HT1080 (cell line): ENCODE measurements at regions not wholly inside any gene's neighbourhood (a gene's known extent, or its start where the extent isn't known, plus 50 kb on each side); places are given as distances from the start of the nearest gene placed in this dataset. TPM values are rescaled to one million over a fixed set of nuclear protein-coding genes. Genes with fewer than 3 reads are reported as not detected.

ENCODE experiments used
- DNase-seq: peaks from one replicate; pipeline ENCODE4 v3.0.0-alpha.2; 2015; ENCODE audit warnings: low read depth
- small RNA-seq: library from RNA; depleted of rRNA; stranded (forward); fragments of <200 nt; gene quantifications from one replicate; pipeline ENCODE3, GENCODE V24; 2014

GRCh38 chr12:13311551-13311950 is 115.0 kb downstream of the EMP1 start:
- DNase-seq: no peak

DNA sequence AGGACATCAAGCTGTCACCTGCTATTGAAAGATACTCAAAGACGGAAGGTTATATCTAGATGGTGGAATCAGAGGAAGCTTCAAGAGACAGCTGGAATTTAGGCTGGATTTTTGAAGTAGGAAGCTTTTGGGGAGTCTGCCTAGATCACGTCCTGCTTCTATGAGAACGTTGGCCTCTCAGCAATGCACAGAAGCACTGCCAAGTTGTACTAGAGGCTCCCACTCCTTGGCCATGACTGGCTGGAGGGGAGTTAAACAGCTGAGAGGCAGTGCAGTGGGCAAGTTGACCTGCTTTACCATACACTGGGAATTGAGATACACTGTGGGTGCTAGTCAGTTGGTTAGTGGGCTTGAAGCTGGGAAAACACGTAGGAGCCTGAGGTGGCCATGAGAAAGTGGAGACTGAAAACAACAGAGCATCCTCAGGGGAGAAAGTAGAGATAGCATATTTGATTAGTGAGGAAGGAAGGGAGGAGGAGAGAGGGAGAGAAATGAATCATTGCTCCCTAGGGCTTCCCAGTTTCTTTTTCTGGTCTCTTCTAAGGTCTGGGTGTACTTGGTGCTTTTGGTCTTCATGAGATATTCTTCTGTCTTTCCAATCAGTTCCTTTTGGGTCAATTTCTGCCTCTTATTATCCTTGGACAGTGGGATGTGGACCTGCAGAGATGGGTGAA is 110.8 kb downstream of the EMP1 start:
- no peak for DNase-seq

DNA sequence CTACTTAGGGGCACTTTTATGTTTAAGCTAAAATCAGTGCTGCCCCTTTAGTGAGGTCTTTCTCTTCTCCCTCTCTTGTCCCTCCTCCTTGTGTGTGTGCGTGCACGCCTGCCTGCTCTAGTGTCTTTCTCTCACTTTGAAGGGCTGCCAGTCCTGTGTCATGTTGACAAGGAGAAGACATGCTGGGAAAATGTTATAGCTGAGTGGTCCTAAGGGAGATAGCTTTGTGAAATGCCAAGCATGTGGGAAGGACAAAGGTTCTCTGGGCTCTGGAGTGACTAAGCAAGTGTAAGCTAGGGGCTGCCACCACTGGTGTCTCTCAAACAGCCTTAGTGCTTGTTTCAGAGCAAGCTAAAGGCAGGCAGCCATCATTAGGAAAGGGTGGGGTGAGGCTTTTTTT is 108.4 kb downstream of the EMP1 start:
- DNase-seq: no peak

DNA sequence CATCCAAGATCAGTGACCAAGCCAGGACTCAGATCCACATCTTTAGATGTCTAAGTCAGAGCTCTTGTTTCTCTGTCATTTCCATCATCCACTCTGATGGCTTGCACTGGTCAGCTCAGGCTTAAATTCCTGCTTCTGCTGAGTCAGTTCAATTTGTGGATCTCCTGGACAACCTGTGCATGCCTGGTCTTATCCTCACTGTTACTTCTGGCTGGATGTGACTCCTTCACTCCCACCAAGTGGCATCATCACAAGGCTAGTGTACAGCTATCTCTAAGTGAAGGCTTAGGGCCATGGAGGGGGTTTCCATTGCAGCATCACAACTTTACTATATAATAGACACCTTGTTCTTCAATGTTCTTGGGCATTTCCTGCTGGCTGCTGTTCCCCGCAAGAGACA is 102.9 kb downstream of the EMP1 start:
- DNase-seq: no peak

DNA sequence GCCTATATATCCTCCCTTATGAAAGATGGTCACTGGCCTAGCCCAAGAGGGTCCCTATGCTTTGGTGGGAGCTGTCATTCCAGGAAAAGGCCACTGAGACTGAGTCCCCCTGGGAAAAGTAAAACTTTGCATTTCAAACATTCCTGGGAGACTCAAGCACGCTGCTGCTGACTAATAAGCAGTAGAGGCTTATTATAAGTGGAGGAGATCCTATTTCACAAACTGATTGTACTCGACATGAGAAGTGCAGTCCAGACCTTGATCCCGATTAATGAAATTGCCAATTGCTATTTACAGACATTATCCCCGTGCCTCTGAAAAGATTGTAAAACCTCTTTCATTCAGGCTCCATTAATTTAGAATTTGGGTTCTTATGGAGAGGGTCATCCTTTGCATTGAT is 96.6 kb downstream of the EMP1 start:
- no peak for DNase-seq

DNA sequence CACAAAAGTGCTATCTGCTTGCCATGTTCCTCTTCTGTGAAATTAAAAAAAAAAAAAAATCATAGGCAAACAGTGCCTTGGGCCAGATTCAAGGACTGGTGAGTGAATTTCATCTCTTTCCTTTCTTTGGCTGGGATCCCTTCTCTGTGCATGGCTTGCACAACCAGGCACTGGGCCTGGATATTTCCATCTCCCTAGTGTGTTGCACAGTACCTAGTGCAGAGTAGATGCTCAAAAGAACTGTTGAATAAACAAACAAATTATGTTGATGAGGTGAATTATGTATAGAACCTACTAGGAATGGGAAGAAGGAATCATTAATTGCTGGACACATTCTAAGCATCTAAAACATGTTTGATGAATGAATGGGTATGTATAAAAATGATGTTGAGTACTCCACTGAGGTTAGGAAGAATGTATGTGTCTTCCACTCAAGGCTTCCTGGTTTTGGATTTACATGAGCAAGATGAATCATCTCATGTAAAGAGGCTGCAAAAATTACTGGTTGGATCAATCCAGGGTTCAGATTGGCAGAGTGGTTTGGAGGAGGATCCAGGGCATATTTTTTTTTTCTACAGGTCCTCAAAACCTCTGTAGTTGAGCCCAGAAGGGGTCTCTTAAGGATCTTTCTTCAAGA is 93.2 kb downstream of the EMP1 start:
- DNase-seq: no peak

GRCh38 chr12:13288937-13289652 is 92.6 kb downstream of the EMP1 start:
- DNase-seq: no peak

- DNase-seq: no peak
These were observed 92.0 kb downstream of the EMP1 start for GRCh38 chr12:13288501-13288900.

DNA sequence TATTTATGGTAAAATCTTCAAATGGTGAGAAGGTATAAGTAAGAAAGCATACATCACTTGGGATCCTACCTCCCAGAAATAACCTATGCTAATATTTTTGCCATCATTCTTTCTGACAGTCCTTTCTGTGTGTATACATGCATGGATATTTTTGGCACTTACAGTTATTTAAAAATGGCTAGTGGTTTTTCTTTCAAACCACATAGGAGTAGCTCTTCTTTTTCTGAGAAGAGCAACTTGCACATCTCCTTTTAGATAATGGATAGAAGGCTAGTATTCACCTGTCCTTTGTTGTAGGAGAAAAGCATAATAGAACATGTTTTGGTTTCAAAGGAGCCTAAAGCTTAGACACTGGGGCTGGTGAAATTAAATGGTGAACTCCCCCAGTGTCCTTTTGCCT is 87.3 kb downstream of the EMP1 start:
- DNase-seq: no peak

GRCh38 chr12:13282861-13283260 is 86.3 kb downstream of the EMP1 start:
- DNase-seq: no peak

DNA sequence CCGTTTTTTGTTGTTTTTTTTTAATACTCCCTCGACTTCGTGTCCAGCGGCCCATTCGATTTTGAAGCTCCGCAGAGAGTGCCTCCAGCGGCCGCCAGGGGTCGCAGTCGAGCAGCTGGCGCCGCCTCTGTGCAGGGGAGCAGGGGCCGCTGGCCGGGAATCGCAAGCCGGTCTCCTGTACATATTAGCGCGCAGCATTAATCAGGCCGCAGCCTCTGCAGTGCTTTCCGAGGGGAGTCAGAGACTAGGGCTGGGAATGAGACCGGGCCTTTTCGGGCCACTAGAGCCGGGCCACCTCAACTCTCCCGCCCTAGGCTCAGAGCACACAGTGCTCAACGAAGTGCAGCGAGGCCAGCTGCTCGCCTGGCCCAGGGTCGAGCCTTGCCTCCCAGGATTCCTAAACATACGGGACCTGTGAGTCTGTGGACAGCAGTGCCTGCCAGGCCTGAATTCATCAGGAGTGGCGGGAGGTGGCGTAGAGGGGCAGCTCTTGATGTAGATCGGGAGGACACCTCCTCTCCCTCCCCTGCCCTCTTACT is 81.8 kb downstream of the EMP1 start:
- peak; percentile 54 for DNase-seq

- no peak for DNase-seq
These were observed 80.8 kb downstream of the EMP1 start for GRCh38 chr12:13277293-13277692.

- DNase-seq: no peak
These were observed 78.9 kb downstream of the EMP1 start for GRCh38 chr12:13275241-13276085.

DNA sequence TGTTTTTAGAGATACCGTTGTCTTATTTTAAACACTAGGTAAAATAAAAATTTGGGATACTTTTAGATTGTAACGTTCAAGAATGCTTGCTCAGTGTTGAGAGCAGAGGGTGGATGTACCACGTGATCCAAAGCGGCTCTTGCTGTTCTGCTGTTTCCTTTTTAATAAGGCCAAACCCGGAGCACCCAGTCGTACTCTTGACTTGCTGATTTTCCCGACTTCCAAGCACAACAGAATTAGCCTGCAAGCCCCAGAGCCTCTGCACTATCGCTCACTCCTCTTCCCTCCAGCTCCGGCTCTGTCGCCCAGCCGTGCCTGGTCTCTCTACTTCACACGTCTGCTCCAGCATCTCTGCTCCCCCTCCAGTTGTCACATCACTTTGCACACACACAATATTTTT is 77.3 kb downstream of the EMP1 start:
- DNase-seq: no peak

DNA sequence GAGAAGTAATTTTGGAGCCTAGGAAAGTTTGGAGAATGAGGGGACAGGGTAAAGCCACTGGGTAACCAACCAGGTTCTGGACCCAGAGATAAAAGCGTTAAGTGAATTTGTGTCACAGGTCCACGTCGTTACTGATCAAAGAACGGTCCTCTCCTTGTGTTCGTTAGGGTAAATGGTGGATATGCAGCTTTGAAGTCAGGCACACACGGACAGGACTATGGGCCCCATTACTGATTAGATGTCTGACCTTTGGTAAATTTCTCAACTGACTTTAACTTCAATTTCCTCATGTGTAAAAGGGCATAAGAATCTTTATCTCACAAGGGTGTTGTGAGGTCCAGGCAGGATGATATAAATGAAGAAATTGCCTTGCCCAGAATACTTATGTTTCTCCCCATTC is 76.6 kb downstream of the EMP1 start:
- no peak for DNase-seq

GRCh38 chr12:13270817-13271216 is 74.3 kb downstream of the EMP1 start:
- DNase-seq: no peak

Small RNA genes lying in the stretch of these regions (small RNA-seq; reads per million reads assigned to genes)
- gene RNA5SP353 (not detected), gene RNU6-590P (not detected)
